CD4-positive, alpha-beta T cell treated with Interleukin-15 for 1 hour (primary cell): ENCODE measurements at regions not wholly inside any gene's neighbourhood (a gene's known extent, or its start where the extent isn't known, plus 50 kb on each side); places are given as distances from the start of the nearest gene placed in this dataset.

Source experiments
- DNase-seq: peaks from one replicate; pipeline ENCODE4 v3.0.0-alpha.2; 2020

DNA sequence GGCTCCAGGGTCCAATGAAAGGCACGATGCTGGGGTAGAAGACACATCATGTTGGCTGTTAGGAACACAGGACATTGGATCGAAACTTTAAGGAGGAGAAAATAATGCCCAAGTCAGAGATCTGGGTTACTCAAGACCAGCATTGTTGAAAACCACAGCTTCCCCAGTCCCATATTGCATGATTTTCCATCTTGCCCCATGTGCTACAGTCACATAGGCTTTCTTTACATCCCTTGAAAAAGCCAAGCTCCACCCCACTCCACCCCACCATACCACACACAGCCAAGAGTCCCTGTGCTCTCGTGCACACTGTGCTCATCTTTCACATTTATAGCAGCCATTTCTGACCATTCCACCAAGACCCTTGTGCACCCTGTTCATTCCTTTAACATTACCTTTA is 636.2 kb downstream of the DIAPH3 start:
- DNase-seq = no peak

DNA sequence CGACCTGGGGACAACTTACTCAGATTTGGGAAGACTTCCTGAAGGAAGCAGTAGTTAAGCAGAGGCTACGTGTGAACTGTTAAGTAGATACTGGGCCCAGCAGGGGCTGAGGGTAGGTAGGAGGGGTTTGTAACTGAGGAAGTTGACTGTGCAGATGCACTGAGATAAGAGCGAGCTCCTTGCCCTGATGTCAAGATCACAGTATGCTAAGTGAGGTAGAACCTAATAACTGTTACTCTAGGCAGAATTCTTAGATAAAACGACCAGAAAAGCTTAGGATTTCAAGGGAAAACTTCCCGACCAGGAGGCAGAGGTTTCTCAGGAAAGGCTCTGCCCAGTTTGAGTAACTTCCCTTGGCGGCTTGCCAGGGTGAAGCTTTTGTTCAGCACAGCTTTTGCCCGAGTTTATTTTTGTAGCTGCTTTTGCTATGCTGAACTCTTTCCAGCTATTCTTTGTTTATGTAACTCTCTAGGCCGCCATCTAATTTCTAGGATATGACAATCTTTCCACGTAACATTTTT is 632.1 kb downstream of the DIAPH3 start:
- DNase-seq = no peak

DNA sequence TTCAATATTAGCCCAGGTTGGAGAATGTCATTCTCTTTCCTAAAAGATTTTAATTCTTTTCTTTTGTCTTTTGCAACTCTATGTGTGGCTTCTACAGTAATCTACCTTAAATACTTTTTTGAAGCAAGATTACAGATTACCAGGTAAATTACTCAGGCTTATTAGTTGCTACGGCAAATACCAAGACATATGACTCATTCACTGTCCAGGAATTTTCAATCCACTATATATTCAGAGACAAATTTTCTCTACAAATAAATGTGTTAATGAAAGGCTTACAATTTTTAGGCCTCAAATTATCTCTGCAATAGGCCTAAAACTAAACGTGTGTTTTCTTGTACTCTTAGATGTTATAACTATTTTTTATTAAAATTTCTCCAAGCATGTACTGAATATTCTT is 631.3 kb downstream of the DIAPH3 start:
- DNase-seq = no peak

DNA sequence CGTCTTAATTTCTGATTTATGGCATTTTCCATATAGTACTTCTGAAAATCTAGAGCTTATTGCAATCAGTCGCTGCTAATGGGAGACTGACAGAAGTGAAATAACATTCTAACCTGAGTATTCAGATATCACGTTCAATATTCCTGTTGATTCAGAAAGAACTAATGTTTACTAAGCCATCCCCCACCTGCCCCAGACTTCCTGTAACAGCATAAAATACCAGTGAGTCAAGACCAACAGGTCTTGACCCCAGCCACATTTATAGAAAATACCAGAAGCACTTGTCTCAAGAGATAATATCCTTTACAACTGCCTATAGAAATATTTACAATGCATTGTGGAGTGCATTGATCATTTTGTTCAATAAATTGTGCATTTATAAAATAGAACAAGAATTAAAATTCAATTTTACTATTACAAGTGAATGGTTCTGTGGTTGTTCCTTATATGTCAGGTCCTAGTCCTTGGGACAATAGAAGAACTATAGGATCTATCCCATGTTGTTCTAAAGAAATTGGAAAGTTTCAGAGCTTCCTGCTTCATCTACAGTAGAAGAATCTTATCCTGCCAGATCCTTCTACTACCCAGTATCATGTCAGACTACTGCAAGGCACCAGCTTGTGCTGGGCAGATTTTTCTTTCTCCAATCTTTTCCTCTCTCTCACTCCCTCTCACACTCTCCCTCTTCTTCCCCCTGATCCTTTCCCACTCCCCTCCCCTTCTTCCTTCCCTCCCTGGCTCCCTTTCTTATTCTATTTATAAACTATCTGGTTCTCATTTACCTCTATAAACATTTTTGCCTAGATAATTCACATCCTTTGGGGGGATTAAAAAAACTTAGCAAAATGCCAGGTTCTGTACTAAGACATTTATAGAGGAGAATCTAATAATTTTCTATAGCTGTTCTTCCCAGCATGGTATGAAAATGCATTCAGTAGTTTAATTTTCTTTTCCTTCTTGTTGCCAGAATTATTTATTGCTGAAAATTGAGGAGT is 629.9 kb downstream of the DIAPH3 start:
- DNase-seq = no peak

DNA sequence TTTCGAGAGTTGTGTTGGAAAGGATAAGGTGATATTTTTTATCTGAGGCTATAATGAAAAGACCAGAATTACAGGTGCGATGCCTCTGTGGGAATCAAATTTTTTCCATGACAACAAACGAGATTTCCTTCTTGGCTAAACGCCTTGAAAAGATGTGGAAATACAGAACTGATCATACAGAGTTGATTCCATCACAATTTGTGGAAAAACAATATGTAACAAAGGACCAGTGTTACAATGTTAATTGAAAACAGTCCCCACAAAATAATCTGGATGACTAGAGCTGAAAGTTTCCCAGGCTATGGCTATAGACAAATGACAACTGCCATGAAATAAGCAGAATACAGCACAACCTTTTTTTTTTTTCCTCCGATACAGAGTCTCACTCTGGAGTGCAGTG is 628.9 kb downstream of the DIAPH3 start:
- DNase-seq = no peak

DNA sequence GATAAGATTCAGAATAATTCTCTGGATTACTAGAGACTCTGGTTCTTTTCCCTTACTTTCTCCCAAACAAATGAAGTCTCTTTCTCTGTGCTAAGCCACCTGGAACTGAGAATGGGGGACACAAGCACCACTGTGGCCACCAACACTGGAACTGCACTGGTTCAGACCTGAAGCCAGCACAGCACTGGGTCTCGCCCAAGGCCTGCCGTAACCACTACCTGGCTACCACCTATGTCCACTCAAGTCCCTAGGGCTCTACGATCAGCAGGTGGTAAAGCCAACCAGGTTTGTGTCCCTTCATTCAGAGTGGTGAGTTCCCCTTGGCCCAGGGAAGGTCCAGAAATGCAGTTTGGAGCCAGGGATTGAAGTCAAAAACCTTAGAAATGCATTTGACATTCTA is 626.2 kb downstream of the DIAPH3 start:
- no peak for DNase-seq

DNA sequence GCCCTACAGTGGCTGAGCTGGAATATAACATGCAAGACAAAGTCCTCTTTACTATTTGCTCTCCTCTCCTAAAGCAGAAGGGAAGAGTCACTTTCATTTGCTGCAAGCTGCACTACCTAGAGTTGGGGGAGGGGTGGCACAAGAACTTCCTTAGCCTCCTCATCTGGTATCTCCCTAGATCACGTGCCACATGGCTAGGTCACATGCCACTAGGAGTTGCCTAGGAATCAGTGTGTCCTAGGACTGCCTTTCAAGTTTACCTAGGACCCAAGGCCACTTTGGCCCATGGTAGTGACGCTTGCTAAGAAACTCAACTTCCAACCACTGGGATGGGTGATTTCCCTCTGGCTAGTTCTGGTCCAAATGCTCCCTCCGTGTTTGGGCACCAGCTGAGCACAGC is 625.2 kb downstream of the DIAPH3 start:
- no peak for DNase-seq

DNA sequence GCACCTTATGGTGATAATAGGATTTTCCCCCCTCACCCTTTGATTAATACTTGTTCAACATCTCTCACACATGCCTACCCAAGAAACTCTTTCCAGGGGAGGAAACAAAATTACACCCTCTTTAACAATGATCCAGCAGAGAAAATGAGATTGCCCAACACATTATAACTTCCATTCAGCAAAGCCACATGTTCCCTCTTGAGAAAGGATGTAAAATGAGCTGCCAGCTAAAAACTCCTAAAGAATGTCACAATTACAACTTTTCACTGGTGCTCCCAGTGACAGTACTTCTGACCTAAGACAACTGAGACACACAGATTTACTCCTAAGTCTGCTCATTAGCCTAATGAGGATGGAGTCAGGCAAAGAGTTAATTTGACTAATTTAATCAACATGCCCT is 621.4 kb downstream of the DIAPH3 start:
- DNase-seq = no peak

DNA sequence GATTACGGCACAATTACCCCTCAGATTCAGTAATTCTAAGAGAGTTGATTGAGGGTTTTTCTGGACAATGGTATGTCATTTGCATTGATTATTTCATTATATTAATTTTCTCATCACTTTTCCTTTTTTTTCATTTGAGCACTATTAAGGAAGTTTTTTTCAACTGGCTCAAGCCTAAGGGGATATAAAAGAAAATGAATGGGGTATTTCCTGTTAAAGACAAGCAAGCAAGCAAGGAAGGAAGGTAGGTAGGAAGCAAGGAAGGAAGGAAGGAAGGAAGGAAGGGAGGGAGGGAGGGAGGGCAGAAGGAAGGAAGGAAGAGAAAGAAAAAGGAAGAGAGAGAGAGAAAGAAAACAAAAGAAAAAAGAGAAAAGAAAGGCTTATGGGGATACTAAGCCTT is 620.3 kb downstream of the DIAPH3 start:
- no peak for DNase-seq

DNA sequence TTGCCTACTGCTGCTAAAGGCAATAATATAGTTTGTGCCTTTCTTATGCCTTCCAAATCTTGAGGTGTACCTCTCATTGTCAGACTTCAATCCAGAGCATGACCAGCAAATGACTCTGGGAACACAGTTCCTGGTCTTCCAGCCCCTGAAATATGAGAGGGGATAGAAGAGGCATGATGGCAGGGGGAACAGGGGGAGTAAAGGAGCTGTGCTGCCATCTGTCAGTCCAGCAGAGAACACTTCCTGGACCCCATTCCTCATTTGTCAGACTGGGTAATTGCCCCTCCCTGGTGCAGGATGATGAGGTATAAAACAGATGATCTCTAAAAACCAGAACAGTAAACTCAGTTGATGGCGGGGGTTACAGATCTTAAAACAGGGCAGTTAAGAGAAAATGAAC is 618.7 kb downstream of the DIAPH3 start:
- DNase-seq = no peak

DNA sequence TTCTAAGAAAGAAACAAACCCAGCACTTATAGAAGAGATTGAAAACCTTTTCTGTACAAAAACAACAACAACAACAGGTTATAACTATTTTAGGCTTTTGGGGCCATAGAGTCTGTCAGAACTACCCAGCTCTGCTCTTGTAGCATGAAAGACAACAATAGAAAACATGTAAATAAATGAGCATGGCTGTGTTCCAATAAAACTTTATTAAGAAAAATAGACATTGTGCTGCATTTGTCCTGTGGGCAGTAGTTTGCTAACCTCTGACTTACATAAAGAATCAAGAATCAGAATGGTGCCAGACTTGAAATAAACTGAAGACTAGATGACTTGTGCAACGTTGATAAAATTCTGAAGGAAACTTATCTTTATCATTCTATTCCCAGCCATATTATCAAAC is 617.5 kb downstream of the DIAPH3 start:
- no peak for DNase-seq

DNA sequence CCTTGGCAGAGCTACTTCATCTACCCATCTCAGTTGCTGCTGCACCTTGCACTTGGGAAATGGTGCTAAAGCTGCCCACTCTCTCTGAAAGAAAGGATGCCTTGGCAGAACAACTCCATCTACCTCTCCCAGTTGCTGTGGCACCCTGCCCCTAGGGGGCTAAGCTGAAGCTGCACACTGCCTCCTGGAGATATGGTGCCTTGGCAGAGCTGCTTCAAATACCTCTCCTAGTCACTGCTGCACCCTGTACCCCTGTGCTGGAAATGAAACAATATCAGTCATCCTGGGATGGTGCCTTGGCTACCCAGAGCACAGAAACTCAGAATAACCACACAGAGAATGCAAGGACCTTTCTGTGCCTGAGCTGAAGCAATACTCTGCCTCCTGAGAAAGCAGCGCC is 615.8 kb downstream of the DIAPH3 start:
- no peak for DNase-seq

DNA sequence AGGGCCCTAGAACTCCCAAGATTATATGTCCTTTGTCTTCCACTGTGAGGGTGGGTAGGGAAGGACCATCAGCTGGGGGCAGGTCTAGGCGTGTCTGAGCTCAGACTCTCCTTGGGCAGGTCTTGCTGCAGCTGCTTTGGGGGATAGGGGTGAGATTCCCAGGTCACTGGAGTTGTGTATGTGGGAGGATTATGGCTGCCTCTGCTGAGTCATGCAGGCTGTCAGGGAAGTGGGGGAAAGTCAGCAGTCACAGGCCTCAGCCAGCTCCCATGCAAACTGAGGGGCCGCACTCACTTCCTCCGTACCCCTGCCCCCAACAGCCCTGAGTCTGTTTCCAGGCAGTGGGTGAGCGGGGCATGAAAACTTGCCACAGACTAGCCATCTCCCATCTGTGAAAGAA is 600.8 kb downstream of the DIAPH3 start:
- DNase-seq = no peak

DNA sequence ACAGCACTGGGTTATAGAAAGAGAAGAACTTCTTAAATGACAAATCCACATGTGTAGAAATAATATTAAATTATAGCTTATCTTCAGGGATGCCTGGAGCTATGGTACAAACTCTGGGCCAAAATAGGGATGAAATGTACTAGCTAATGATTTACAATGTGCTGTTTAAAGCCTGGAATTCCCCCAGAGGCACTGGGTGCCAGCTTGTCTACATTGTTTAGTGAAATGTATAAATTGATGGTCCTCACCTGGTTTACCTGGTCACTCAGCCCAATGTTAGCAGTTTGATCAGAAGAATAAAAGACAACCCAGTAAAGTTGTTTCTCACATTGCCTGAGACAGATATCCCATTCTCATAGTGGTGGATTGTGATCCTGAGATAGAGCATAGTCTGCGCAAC is 597.2 kb downstream of the DIAPH3 start:
- DNase-seq = no peak

DNA sequence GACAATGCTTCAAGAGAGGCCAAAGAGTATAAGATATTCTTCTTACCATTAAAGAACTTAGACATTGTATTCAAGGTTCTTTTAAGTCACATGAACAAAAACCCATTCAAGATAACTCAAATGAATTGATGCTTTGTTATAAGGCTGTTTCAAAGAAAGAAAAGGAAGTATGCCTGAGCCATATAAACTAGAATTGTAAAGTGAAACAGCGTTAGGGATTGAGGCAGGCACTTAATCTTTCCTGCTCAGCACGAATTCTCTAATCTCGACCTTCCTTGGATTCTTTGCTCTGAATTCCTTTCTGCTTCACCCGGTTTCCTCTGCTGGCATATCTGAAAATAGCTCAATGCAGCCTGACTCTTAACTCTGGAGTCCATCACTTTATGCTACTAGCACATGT is 595.4 kb downstream of the DIAPH3 start:
- no peak for DNase-seq

DNA sequence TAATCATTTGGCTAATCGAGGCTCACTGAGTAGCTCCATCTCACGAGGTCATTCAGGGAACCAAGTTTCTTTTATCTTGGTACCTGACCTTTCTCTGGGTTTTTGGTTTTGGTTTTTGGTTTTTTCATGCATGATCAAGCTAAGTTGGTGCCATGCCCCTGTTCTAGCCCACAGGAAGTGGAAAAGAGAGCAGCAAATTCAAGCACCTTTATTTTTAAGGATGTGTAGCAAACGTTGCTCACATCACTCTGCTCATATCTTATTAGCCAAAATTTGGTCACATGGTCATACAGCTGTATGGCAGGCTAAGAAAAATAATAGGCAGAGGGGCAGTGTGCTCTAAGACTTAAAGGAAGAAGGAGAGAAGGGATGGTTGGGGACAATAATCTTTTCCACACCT is 593.5 kb downstream of the DIAPH3 start:
- no peak for DNase-seq

DNA sequence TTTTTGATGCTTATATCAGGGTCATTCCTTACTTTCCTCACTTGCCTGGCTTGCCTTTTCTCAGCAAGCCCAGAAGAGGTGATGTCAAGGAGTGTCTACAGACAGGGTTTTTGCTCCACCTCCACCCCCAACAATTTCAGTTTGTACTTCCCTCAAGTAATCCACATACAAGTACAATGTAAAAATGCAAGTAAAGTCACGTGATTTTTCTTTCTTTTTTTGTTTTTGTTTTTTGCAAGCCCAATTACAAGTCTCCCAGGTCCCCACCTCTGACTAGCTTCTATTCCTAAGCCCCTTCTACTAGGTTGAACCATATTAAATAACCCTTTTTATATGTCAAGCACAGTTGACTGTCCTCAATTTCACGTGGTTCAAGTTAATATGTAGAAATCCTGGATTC is 579.6 kb downstream of the DIAPH3 start:
- DNase-seq = no peak

DNA sequence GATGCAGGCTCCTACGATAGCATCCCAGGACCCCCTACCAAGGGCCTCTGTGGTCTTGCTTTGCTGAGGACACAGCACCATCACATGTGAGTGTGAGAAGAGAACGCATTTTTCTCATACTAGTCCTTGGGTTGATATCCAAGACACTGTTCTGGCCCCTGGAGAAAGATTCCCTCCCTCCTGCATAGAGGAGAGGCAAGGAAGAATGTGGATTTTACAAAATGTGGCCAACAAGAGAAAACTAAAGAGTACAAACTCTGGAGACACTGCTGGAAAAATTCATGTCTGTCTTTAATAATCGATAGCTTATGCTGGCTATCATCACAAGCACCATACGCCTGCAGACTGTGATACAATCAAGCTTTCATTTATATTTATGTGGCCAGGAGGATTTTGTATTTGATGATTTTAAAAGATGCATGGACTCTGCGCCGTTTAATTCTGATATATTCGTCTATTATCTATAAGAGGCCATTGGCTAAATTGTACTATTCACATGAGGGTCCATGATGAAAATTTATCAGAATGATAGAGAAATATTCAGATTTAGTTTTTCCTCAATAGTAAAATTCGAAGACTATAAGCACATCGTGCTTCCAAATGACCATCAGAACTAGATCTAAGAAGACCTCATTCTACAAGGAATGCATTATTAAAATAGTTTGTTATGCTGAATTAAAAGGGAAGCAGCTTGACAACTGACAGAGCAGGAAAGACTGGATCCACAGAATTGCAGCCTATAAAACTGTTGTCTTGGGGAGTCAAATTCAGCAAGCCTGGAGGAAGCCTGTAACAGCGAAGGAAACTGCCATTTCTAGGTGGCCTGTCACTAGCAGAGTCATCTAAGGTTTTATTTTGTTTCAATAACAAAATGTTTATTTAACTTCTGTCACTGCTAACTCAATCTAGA is 578.7 kb downstream of the DIAPH3 start:
- DNase-seq = no peak

DNA sequence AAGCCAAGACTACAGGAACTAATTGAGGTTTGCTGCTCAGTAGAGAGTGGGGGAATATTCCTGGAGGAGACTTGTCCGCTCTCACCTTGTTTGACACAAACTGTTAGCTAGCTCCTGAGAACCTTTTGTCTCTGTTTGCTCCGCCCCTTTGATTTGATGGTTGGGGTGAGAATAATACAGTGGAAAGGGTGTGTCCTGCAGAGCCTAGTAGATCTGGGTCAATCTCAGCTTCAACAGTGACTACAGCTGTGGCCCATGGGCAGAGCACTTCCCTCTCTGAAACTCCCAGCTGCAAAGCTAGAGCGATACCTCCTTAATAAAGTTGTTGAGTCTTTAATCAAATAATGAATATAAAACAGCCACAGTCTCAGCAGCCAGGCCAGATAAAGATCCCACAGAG is 576.7 kb downstream of the DIAPH3 start:
- no peak for DNase-seq

DNA sequence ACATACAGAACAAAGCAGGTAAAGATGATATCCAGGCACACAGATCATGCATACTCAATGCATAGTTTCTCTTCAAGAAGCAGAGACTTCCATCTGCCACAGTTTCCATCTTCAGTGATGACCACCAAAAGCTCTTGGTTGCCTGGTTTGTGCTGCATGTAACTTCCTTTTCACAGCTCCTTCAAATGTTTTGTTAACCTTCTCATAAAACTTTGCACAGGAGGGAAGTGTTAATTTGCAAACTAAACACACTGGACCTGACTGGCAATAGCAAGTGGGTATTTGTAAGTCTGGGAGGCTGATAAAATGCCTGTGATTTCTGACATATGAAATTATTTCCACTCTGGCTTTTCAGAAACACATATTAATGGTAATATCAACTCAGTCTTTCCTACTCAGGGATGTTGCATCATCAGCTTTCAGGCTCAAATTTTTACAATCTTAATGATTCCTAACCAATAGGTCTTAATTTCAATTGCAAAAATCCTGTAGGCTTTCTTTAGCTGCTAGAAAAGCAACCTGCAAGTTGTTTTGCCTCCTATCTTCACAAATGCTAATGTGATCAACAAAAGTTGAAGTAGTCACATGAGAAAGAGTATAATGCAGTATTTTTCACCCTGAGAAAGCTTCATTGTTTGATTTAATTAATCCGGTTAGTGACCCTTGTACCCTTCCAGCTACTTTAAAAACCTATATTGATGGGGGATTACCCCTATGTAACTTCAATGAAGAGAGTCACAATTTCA is 575.6 kb downstream of the DIAPH3 start:
- DNase-seq = no peak

DNA sequence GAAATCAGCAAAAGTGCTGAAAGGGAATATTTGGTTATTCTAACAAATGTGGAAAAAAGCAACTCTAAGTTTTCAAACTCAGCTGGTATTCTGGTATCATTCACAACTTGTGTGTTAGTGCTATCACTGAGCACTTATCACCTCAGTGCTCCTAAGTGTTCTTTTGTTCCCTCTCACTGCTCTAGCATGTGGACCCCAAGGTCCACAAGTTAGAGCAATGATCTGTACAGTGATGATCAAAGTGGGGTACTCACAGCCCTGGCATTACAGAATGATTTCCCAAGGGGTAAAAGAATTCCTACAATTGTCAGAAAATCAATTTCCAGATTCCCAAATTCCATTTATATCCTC is 575.0 kb downstream of the DIAPH3 start:
- DNase-seq = no peak

DNA sequence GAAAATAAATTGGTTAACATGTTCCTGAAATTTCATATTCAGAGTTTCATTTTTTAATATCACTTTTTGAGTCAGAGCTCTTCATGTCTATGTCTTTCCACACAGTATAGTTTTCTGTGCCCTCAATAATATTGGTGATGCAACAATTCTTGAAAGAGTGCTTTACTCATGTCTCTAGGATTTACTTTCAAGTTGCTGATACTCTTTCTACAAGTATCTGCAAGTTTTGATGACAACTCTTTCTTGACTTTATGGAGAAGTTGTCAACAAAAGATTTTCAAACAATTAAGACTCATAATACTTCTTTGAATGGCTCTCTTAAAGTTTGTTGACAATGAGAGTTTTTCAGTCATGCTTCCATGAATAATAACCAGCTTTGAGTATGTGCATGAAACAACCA is 561.7 kb downstream of the DIAPH3 start:
- DNase-seq = no peak

DNA sequence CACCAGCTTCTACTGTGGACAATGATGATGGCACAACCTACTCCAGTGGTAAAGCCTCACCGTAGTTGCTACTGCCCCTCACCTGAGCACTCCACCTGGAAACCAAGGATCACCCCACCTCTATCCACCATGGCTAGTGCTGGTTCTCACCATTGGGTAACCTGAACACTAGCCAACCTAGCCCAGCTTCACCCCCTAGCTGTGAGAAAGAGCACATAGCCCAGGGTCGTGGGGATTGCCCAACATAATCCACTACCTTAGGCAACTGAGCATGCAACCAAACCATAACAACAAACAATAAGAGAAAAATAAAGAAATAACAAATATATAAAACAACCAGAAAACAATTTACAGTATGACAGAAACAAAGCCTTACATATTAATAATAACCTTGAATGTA is 560.1 kb downstream of the DIAPH3 start:
- no peak for DNase-seq
